ENCODE measurements at regions not wholly inside any gene's neighbourhood (a gene's known extent, or its start where the extent isn't known, plus 50 kb on each side); places are given as distances from the start of the nearest gene placed in this dataset.

DNA sequence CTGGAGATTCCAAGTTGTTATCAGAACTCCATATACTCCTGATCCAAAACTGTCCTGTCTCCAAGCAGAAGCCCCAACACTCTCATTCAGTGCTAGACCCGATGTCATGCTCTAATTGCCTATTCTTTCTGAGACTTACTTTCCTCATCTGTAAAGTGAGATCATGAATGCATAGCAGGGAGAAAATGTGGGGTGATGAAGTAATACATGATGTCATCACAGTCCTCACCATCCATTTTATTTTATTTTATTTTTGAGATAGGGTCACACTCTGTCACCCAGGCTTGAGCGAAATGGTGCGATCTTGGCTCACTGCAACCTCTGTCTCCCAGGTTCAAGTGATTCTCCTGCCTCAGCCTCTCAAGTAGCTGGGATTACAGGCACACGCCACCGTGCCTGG, 1554.0 kb upstream of the ADGRL3 start:
- TF ChIP-seq, protein P1, sequence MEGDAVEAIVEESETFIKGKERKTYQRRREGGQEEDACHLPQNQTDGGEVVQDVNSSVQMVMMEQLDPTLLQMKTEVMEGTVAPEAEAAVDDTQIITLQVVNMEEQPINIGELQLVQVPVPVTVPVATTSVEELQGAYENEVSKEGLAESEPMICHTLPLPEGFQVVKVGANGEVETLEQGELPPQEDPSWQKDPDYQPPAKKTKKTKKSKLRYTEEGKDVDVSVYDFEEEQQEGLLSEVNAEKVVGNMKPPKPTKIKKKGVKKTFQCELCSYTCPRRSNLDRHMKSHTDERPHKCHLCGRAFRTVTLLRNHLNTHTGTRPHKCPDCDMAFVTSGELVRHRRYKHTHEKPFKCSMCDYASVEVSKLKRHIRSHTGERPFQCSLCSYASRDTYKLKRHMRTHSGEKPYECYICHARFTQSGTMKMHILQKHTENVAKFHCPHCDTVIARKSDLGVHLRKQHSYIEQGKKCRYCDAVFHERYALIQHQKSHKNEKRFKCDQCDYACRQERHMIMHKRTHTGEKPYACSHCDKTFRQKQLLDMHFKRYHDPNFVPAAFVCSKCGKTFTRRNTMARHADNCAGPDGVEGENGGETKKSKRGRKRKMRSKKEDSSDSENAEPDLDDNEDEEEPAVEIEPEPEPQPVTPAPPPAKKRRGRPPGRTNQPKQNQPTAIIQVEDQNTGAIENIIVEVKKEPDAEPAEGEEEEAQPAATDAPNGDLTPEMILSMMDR (IDR thresholded peaks at IDR 0.05): no peak
- no peak for TF ChIP-seq EP300 (IDR thresholded peaks at IDR 0.05)
- TF ChIP-seq POLR2A (IDR thresholded peaks at IDR 0.05): no peak
- no peak for TF ChIP-seq POLR2AphosphoS5 (IDR thresholded peaks at IDR 0.05)
